ENCODE measurements at regions not wholly inside any gene's neighbourhood (a gene's known extent, or its start where the extent isn't known, plus 50 kb on each side); places are given as distances from the start of the nearest gene placed in this dataset.

- TF ChIP-seq POLR2A (IDR thresholded peaks at IDR 0.05; ENCODE audit: low read depth): no peak
- TF ChIP-seq CTCF (IDR thresholded peaks at IDR 0.05): no peak
- TF ChIP-seq EP300 (IDR thresholded peaks at IDR 0.05): no peak
- TF ChIP-seq POLR2AphosphoS5 (IDR thresholded peaks at IDR 0.05): no peak
Observed at GRCh38 chr1:232334246-232334645, 295.7 kb downstream of the SIPA1L2 start.

Measured in esophagus muscularis mucosa (tissue), 4 donors.